Neural progenitor cell (in vitro differentiated cells): ENCODE measurements at regions not wholly inside any gene's neighbourhood (a gene's known extent, or its start where the extent isn't known, plus 50 kb on each side); places are given as distances from the start of the nearest gene placed in this dataset.
A peak's percentile ranks its signal among the peaks of the same experiment; 100 is the strongest.

Experiments
- DNase-seq: peaks from one replicate; pipeline ENCODE4 v3.0.0-alpha.2; 2016; ENCODE audit warnings: low spot score
- H2AFZ ChIP-seq: fragments of 200-600 bp; sonication (generic); replicated peaks from 2 replicates; pipeline ENCODE4 v1.6.1; 2016; ENCODE audit warnings: antibody characterized with exemption
- H3F3A ChIP-seq: fragments of 200-600 bp; sonication (generic); 2 replicates; pipeline ENCODE4 v1.6.1; 2016; ENCODE audit warnings: antibody characterized with exemption, low read depth
- H3K27ac ChIP-seq: fragments of 200-600 bp; sonication (generic); 2 replicates; pipeline ENCODE4 v1.5.1; 2016; ENCODE audit warnings: mild to moderate bottlenecking
- H3K27me3 ChIP-seq: fragments of 200-600 bp; sonication (generic); 2 replicates; pipeline ENCODE4 v1.6.1; 2016; ENCODE audit warnings: mild to moderate bottlenecking, moderate library complexity
- H3K36me3 ChIP-seq: fragments of 200-600 bp; sonication (generic); 2 replicates; pipeline ENCODE4 v1.5.1; 2016
- H3K4me1 ChIP-seq: fragments of 200-600 bp; sonication (generic); 2 replicates; pipeline ENCODE4 v1.6.1; 2016; ENCODE audit warnings: mixed run types
- H3K4me2 ChIP-seq: fragments of 200-600 bp; sonication (generic); 2 replicates; pipeline ENCODE4 v1.6.1; 2016
- H3K4me3 ChIP-seq: fragments of 200-600 bp; sonication (generic); 2 replicates; pipeline ENCODE4 v1.5.1; 2016
- H3K79me2 ChIP-seq: fragments of 200-600 bp; sonication (generic); 2 replicates; pipeline ENCODE4 v1.6.1; 2016; ENCODE audit warnings: low read depth
- H3K9ac ChIP-seq: fragments of 200-600 bp; sonication (generic); 2 replicates; pipeline ENCODE4 v1.6.1; 2016
- H3K9me3 ChIP-seq: fragments of 200-600 bp; sonication (generic); 2 replicates; pipeline ENCODE4 v1.5.1; 2016; ENCODE audit warnings: low read depth
- H4K20me1 ChIP-seq: fragments of 200-600 bp; sonication (generic); 2 replicates; pipeline ENCODE4 v1.6.1; 2016; ENCODE audit warnings: low read depth
- H3K27ac Mint-ChIP-seq: 3 replicates; pipeline ENCODE4 v1.8.0; 2021; ENCODE audit warnings: mixed read lengths
- H3K27me3 Mint-ChIP-seq: 2 replicates; pipeline ENCODE4 v1.8.0; 2022; ENCODE audit warnings: low read depth, mild to moderate bottlenecking, inconsistent platforms, moderate library complexity, mixed read lengths; ENCODE audit not compliant: insufficient read depth
- H3K36me3 Mint-ChIP-seq: 3 replicates; pipeline ENCODE4 v1.8.0; 2021; ENCODE audit warnings: mixed read lengths
- H3K4me1 Mint-ChIP-seq: 3 replicates; pipeline ENCODE4 v1.8.0; 2021; ENCODE audit warnings: mixed read lengths
- H3K4me3 Mint-ChIP-seq: 3 replicates; pipeline ENCODE4 v1.8.0; 2021; ENCODE audit warnings: mild to moderate bottlenecking, moderate library complexity, mixed read lengths
- H3K9me3 Mint-ChIP-seq: 3 replicates; pipeline ENCODE4 v1.8.0; 2020; ENCODE audit warnings: mixed read lengths
- EZH2 ChIP-seq: fragments of 200-600 bp; sonication (generic); IDR thresholded peaks from 2 replicates; pipeline ENCODE4 v1.6.1; 2017; ENCODE audit warnings: antibody characterized with exemption, mild to moderate bottlenecking, moderate library complexity
- EZH2phosphoT487 ChIP-seq: fragments of 200-600 bp; sonication (generic); IDR thresholded peaks from 2 replicates; pipeline ENCODE4 v1.6.1; 2017; ENCODE audit warnings: antibody characterized with exemption
- TF ChIP-seq, protein P1 (sequence below): fragments of 200-600 bp; sonication (generic); IDR thresholded peaks from 2 replicates; pipeline ENCODE4 v1.5.1; 2017; ENCODE audit warnings: antibody characterized with exemption, mild to moderate bottlenecking

DNA sequence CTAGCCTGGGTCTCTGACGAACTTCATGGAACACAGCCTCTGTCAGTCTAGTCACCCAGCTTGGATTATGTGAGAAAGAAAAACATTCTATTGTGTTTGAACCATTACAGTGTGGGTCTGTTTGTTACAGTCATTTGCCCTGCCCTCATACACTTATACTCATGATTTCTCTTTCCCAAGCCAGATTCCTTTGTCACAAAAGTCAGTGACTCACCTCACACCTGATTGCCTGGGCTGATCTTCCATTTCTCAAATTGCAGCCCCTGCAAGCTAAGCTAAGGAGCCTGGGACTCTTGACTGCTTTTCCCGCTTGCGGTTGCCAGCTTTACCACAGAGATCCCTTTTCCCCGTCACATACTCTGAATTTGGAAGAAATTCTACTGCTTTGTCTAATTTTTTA lies 395.9 kb downstream of the SAMD5 start:
- Histone ChIP-seq H3K27me3 (no peaks in the 10 kb centered on the region), H3K27ac (no peak overlapping the region), H3F3A (no peaks in the 10 kb centered on the region), H3K9ac (no peak overlapping the region), H3K4me3 (no peak overlapping the region), H4K20me1 (no peaks in the 10 kb centered on the region), H3K4me1 (no peaks in the 10 kb centered on the region), H3K9me3 (no peaks in the 10 kb centered on the region), H2AFZ (no peak overlapping the region), H3K36me3 (no peaks in the 10 kb centered on the region), H3K79me2 (no peaks in the 10 kb centered on the region), H3K4me2 (no peak overlapping the region)
- Mint-ChIP-seq H3K9me3 (no peaks in the 10 kb centered on the region), H3K4me1 (peaks cover 24% of the 10 kb centered on the region), H3K27ac (peak overlapping the region; percentile 19), H3K36me3 (peaks cover 1% of the 10 kb centered on the region), H3K27me3 (no peaks in the 10 kb centered on the region), H3K4me3 (no peak overlapping the region)
- no peak for TF ChIP-seq EZH2
- no peak for TF ChIP-seq EZH2phosphoT487
- TF ChIP-seq, protein P1, sequence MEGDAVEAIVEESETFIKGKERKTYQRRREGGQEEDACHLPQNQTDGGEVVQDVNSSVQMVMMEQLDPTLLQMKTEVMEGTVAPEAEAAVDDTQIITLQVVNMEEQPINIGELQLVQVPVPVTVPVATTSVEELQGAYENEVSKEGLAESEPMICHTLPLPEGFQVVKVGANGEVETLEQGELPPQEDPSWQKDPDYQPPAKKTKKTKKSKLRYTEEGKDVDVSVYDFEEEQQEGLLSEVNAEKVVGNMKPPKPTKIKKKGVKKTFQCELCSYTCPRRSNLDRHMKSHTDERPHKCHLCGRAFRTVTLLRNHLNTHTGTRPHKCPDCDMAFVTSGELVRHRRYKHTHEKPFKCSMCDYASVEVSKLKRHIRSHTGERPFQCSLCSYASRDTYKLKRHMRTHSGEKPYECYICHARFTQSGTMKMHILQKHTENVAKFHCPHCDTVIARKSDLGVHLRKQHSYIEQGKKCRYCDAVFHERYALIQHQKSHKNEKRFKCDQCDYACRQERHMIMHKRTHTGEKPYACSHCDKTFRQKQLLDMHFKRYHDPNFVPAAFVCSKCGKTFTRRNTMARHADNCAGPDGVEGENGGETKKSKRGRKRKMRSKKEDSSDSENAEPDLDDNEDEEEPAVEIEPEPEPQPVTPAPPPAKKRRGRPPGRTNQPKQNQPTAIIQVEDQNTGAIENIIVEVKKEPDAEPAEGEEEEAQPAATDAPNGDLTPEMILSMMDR: no peak
- DNase-seq: no peak

DNA sequence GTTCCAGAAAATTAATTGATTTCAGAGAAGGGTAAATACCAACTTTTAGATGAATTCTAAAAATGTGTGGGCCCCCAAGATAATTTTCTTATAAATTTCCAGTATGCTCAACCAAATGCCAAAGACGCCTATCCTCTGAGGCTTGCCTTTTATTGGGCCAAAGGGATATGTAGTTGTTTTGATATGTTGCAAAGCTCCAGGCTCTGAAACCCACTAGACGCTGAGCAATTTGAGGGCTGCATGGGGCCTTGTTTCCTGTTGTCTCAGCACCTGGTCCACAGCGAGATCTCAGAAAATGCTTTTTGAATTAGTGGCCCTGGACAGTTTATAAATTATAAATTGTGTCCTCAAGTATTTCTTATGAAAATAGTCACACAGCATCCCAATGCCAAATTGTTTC lies 397.2 kb downstream of the SAMD5 start:
- Mint-ChIP-seq H3K9me3 (no peaks in the 10 kb centered on the region), H3K4me3 (no peak overlapping the region), H3K27ac (no peak overlapping the region), H3K36me3 (peaks cover 1% of the 10 kb centered on the region), H3K27me3 (no peaks in the 10 kb centered on the region), H3K4me1 (peaks cover 18% of the 10 kb centered on the region)
- no peak overlapping the region for H2AFZ ChIP-seq
- no peak for DNase-seq
- no peaks in the 10 kb centered on the region for H3K36me3 ChIP-seq
- no peak overlapping the region for H3K27ac ChIP-seq
- H3K27me3 ChIP-seq: no peaks in the 10 kb centered on the region
- TF ChIP-seq EZH2phosphoT487 (no peak), EZH2 (no peak)
- TF ChIP-seq, protein P1: no peak
- H3K79me2 ChIP-seq: no peaks in the 10 kb centered on the region
- H3K9me3 ChIP-seq: no peaks in the 10 kb centered on the region
- H4K20me1 ChIP-seq: no peaks in the 10 kb centered on the region
- no peaks in the 10 kb centered on the region for H3F3A ChIP-seq
- H3K4me1 ChIP-seq: no peaks in the 10 kb centered on the region
- no peak overlapping the region for H3K9ac ChIP-seq
- no peak overlapping the region for H3K4me3 ChIP-seq
- no peak overlapping the region for H3K4me2 ChIP-seq

DNA sequence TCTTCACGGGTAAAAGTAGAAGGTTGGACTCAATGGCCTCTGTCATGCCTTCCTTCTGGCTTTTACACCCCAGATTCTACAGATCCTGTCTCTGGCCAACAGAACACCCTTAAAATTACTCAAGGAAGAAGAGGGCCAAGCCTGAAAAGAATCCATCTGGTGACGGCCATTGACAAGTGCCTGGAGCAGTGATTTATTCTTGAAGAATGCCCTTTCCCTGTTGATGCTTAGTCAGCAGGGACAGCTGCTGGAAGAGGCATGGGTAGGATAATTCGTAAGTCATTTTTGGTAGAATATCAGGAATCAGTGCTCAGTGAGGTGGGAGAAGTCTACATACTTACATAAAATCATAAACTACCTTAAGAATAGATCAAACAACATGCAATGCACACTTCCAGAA lies 397.9 kb downstream of the SAMD5 start:
- H3K4me2 ChIP-seq: no peak overlapping the region
- no peaks in the 10 kb centered on the region for H3K4me1 ChIP-seq
- no peaks in the 10 kb centered on the region for H4K20me1 ChIP-seq
- no peak overlapping the region for H3K27ac ChIP-seq
- H3K9ac ChIP-seq: no peak overlapping the region
- no peaks in the 10 kb centered on the region for H3K27me3 ChIP-seq
- Mint-ChIP-seq H3K4me3 (no peak overlapping the region), H3K27ac (peak overlapping the region; percentile 70), H3K9me3 (no peaks in the 10 kb centered on the region), H3K27me3 (no peaks in the 10 kb centered on the region), H3K36me3 (peaks cover 1% of the 10 kb centered on the region), H3K4me1 (peaks cover 18% of the 10 kb centered on the region)
- H3K36me3 ChIP-seq: no peaks in the 10 kb centered on the region
- no peaks in the 10 kb centered on the region for H3K79me2 ChIP-seq
- no peak for DNase-seq
- no peaks in the 10 kb centered on the region for H3F3A ChIP-seq
- H2AFZ ChIP-seq: peak overlapping the region; percentile 68
- TF ChIP-seq EZH2 (no peak), EZH2phosphoT487 (no peak)
- TF ChIP-seq, protein P1: no peak
- H3K9me3 ChIP-seq: no peaks in the 10 kb centered on the region
- H3K4me3 ChIP-seq: no peak overlapping the region

DNA sequence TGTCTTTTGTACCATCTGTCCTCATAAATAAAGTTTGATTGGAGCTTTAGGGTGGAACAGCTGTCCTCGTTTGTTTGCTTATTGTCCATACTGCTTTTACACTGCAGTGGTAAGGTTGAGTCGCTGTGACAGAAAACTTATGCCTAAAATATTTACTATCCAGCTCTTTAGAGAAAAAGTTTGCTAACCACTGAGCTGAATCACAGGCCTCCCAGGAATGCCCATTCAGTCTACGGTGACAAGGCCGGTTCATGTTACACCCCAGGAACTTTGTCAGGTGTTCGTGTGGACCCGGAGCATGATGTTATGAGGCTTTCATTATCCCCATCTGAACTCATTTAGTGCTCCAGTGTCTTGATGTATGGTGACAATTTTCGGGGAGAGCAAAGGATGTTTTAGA lies 401.1 kb downstream of the SAMD5 start:
- Histone ChIP-seq H3K27me3 (no peaks in the 10 kb centered on the region), H2AFZ (no peak overlapping the region), H3K9me3 (no peaks in the 10 kb centered on the region), H4K20me1 (no peaks in the 10 kb centered on the region), H3K4me1 (no peaks in the 10 kb centered on the region), H3K9ac (no peak overlapping the region), H3K36me3 (no peaks in the 10 kb centered on the region), H3K4me3 (no peak overlapping the region), H3F3A (no peaks in the 10 kb centered on the region), H3K4me2 (no peak overlapping the region), H3K27ac (no peak overlapping the region), H3K79me2 (no peaks in the 10 kb centered on the region)
- TF ChIP-seq, protein P1: no peak
- TF ChIP-seq EZH2phosphoT487: no peak
- TF ChIP-seq EZH2: no peak
- Mint-ChIP-seq H3K4me1 (peaks cover 18% of the 10 kb centered on the region), H3K36me3 (peaks cover 1% of the 10 kb centered on the region), H3K9me3 (no peaks in the 10 kb centered on the region), H3K4me3 (no peak overlapping the region), H3K27ac (no peak overlapping the region), H3K27me3 (no peaks in the 10 kb centered on the region)
- no peak for DNase-seq
